ENCODE measurements at regions not wholly inside any gene's neighbourhood (a gene's known extent, or its start where the extent isn't known, plus 50 kb on each side); places are given as distances from the start of the nearest gene placed in this dataset.

- DNase-seq (ENCODE audit: low read depth in 1 of 2, low spot score in 1 of 2) = no peak
These were observed 420.8 kb upstream of the IRX4 start for GRCh38 chr5:2303431-2304100.

- no peak for DNase-seq (ENCODE audit: low read depth in 1 of 2, low spot score in 1 of 2)
These were observed 419.4 kb upstream of the IRX4 start for GRCh38 chr5:2302169-2302568.

GRCh38 chr5:2300861-2301574, 418.3 kb upstream of the IRX4 start:
- DNase-seq (ENCODE audit: low read depth in 1 of 2, low spot score in 1 of 2) = no peak

- no peak for DNase-seq (ENCODE audit: low read depth in 1 of 2, low spot score in 1 of 2)
These were observed 417.7 kb upstream of the IRX4 start for GRCh38 chr5:2300421-2300820.

GRCh38 chr5:2299388-2300220, 416.9 kb upstream of the IRX4 start:
- DNase-seq (ENCODE audit: low read depth in 1 of 2, low spot score in 1 of 2) = no peak

GRCh38 chr5:2298781-2299180, 416.1 kb upstream of the IRX4 start:
- no peak for DNase-seq (ENCODE audit: low read depth in 1 of 2, low spot score in 1 of 2)

- no peak for DNase-seq (ENCODE audit: low read depth in 1 of 2, low spot score in 1 of 2)
These were observed 415.3 kb upstream of the IRX4 start for GRCh38 chr5:2297991-2298390.

- DNase-seq (ENCODE audit: low read depth in 1 of 2, low spot score in 1 of 2) = no peak
These were observed 412.8 kb upstream of the IRX4 start for GRCh38 chr5:2295476-2295875.

- DNase-seq (ENCODE audit: low read depth in 1 of 2, low spot score in 1 of 2) = no peak
These were observed 411.2 kb upstream of the IRX4 start for GRCh38 chr5:2293906-2294305.

GRCh38 chr5:2291146-2291840, 408.6 kb upstream of the IRX4 start:
- DNase-seq (ENCODE audit: low read depth in 1 of 2, low spot score in 1 of 2) = no peak

GRCh38 chr5:2289380-2289779, 406.7 kb upstream of the IRX4 start:
- DNase-seq (ENCODE audit: low read depth in 1 of 2, low spot score in 1 of 2) = no peak

- no peak for DNase-seq (ENCODE audit: low read depth in 1 of 2, low spot score in 1 of 2)
These were observed 406.2 kb upstream of the IRX4 start for GRCh38 chr5:2288968-2289367.

GRCh38 chr5:2288466-2288865, 405.7 kb upstream of the IRX4 start:
- DNase-seq (ENCODE audit: low read depth in 1 of 2, low spot score in 1 of 2) = no peak

GRCh38 chr5:2286250-2286649, 403.5 kb upstream of the IRX4 start:
- DNase-seq (ENCODE audit: low read depth in 1 of 2, low spot score in 1 of 2) = no peak

- no peak for DNase-seq (ENCODE audit: low read depth in 1 of 2, low spot score in 1 of 2)
These were observed 402.0 kb upstream of the IRX4 start for GRCh38 chr5:2284678-2285077.

GRCh38 chr5:2283481-2284045, 400.8 kb upstream of the IRX4 start:
- no peak for DNase-seq (ENCODE audit: low read depth in 1 of 2, low spot score in 1 of 2)

GRCh38 chr5:2282893-2283292, 400.2 kb upstream of the IRX4 start:
- DNase-seq (ENCODE audit: low read depth in 1 of 2, low spot score in 1 of 2) = no peak

GRCh38 chr5:2282034-2282690, 399.4 kb upstream of the IRX4 start:
- DNase-seq (ENCODE audit: low read depth in 1 of 2, low spot score in 1 of 2) = no peak

- DNase-seq (ENCODE audit: low read depth in 1 of 2, low spot score in 1 of 2) = no peak
These were observed 398.7 kb upstream of the IRX4 start for GRCh38 chr5:2281446-2281845.

GRCh38 chr5:2280318-2280717, 397.6 kb upstream of the IRX4 start:
- DNase-seq (ENCODE audit: low read depth in 1 of 2, low spot score in 1 of 2) = no peak

Measured in activated T-helper 1 cell treated with anti-CD3 and anti-CD28 coated beads, Interleukin-2, amount 50 U/mL, for 16 hours (primary cell).